Endothelial cell of umbilical vein (primary cell): ENCODE measurements at regions not wholly inside any gene's neighbourhood (a gene's known extent, or its start where the extent isn't known, plus 50 kb on each side); places are given as distances from the start of the nearest gene placed in this dataset.

ENCODE experiments used
- BruUV-seq: library from RNA; stranded (reverse); fragments of 400-500 nt; replicated peaks from 2 replicates; lab custom pipeline; 2021; lab: Mats Ljungman, UMichigan
- CTCF ChIA-PET: fragments of 300-600, 350-600 bp; sonication (Branson Sonifier 250); formaldehyde crosslinking; loops from one replicate; lab custom pipeline; 2021; ENCODE audit warnings: antibody characterized with exemption, inconsistent platforms; lab: Charles Lee
- POLR2A ChIA-PET: fragments of 300-600, 350-600 bp; sonication (Branson Sonifier 250); formaldehyde crosslinking; loops from one replicate; lab custom pipeline; 2021; ENCODE audit warnings: antibody characterized with exemption, inconsistent platforms; lab: Charles Lee
- DNase-seq: peaks from one replicate; pipeline ENCODE4 v3.0.0-alpha.2; 2011; ENCODE audit warnings: low read depth, low spot score
- FAIRE-seq: peaks from 2 replicates; lab custom pipeline; 2011; peaks lifted over from hg19 to GRCh38; lab: Jason Lieb, UNC
- H2AFZ ChIP-seq: 2 replicates; pipeline ENCODE4 v1.6.0; 2012; ENCODE audit warnings: low read depth, low read length, control low read depth, inconsistent platforms
- H3K27ac ChIP-seq: 2 replicates; pipeline ENCODE4 v1.5.1; 2011; ENCODE audit warnings: low read depth, mild to moderate bottlenecking, control low read depth, low read length, moderate library complexity; ENCODE audit not compliant: insufficient read depth
- H3K27me3 ChIP-seq, 2 experiments: 2 replicates each; pipeline versions ENCODE4 v1.6.0 to v1.6.1; 2011; ENCODE audit warnings: low read length in 2 of 2, mixed read lengths in 1 of 2; ENCODE audit not compliant: control insufficient read depth in 2 of 2, insufficient read depth in 2 of 2
- H3K36me3 ChIP-seq, 2 experiments: 2 replicates in 1 of 2; 3 replicates in 1 of 2; pipeline ENCODE4 v1.5.1; 2011; ENCODE audit warnings: low read length in 2 of 2, mild to moderate bottlenecking in 1 of 2, moderate library complexity in 1 of 2; ENCODE audit not compliant: control insufficient read depth in 2 of 2, insufficient read depth in 2 of 2; ENCODE audit errors: extremely low read depth in 1 of 2
- H3K4me1 ChIP-seq: 3 replicates; pipeline ENCODE4 v1.5.1; 2011; ENCODE audit warnings: mild to moderate bottlenecking, low read length; ENCODE audit not compliant: control insufficient read depth, insufficient read depth; ENCODE audit errors: extremely low read depth
- H3K4me2 ChIP-seq: 2 replicates; pipeline ENCODE4 v1.6.1; 2011; ENCODE audit warnings: low read length, control low read depth, mixed read lengths; ENCODE audit not compliant: insufficient read depth
- H3K4me3 ChIP-seq, 3 experiments: fragments of 200-600 bp in 1 of 3; sonication (generic), shearing (Covaris generic) in 1 of 3; replicated peaks in 1 of 3; 2 replicates each; pipeline ENCODE4 v1.5.1; 2011 to 2016; ENCODE audit warnings: control low read depth in 3 of 3, low read length in 3 of 3, mild to moderate bottlenecking in 2 of 3, inconsistent platforms in 1 of 3, low read depth in 1 of 3, moderate library complexity in 1 of 3; ENCODE audit not compliant: insufficient read depth in 1 of 3
- H3K79me2 ChIP-seq: 2 replicates; pipeline ENCODE4 v1.6.0; 2012; ENCODE audit warnings: low read length, inconsistent platforms; ENCODE audit not compliant: control insufficient read depth, insufficient read depth
- H3K9ac ChIP-seq: replicated peaks from 2 replicates; pipeline ENCODE3; 2011; ENCODE audit warnings: low read length, control low read depth; ENCODE audit not compliant: insufficient read depth; ENCODE audit errors: extremely low read depth
- H3K9me1 ChIP-seq: replicated peaks from 3 replicates; pipeline ENCODE4 v1.6.0; 2011; ENCODE audit warnings: mild to moderate bottlenecking, low read length; ENCODE audit not compliant: control insufficient read depth, insufficient read depth; ENCODE audit errors: extremely low read depth
- H3K9me3 ChIP-seq: replicated peaks from 2 replicates; pipeline ENCODE4 v1.5.1; 2012; ENCODE audit warnings: low read length, inconsistent platforms; ENCODE audit not compliant: control insufficient read depth, insufficient read depth
- H4K20me1 ChIP-seq: replicated peaks from 2 replicates; pipeline ENCODE3; 2011; ENCODE audit warnings: mild to moderate bottlenecking, low read length; ENCODE audit not compliant: control insufficient read depth, insufficient read depth; ENCODE audit errors: extremely low read depth
- CTCF ChIP-seq, 2 donors: IDR thresholded peaks; 1 replicate in 1 of 2; 2 replicates in 1 of 2; pipeline ENCODE4 v1.5.1; 2011; ENCODE audit warnings: low read length in 2 of 2, mild to moderate bottlenecking in 2 of 2, moderate library complexity in 2 of 2, control low read depth in 1 of 2, inconsistent platforms in 1 of 2, low read depth in 1 of 2; ENCODE audit not compliant: insufficient read depth in 1 of 2; ENCODE audit errors: extremely low read depth in 1 of 2
- EZH2 ChIP-seq: IDR thresholded peaks from 2 replicates; pipeline ENCODE4 v1.6.1; 2012; ENCODE audit warnings: borderline replicate concordance, low read depth, mild to moderate bottlenecking, moderate library complexity, low read length, inconsistent platforms; ENCODE audit not compliant: severe bottlenecking
- FOS ChIP-seq: IDR thresholded peaks from 2 replicates; pipeline ENCODE4 v1.6.1; 2011; ENCODE audit warnings: mild to moderate bottlenecking, low read length, moderate library complexity, borderline replicate concordance; ENCODE audit not compliant: insufficient read depth
- GATA2 ChIP-seq: IDR thresholded peaks from 2 replicates; pipeline ENCODE4 v1.7.0; 2011; ENCODE audit warnings: low read depth, mild to moderate bottlenecking, moderate library complexity, mixed read lengths, low read length; ENCODE audit not compliant: insufficient read length, insufficient read depth
- JUN ChIP-seq: IDR thresholded peaks from 2 replicates; pipeline ENCODE4 v1.6.1; 2011; ENCODE audit warnings: borderline replicate concordance, low read depth; ENCODE audit not compliant: insufficient read length, insufficient read depth
- MAX ChIP-seq: IDR thresholded peaks from 2 replicates; pipeline ENCODE4 v1.6.1; 2011; ENCODE audit not compliant: insufficient read depth, insufficient read length
- MYC ChIP-seq: IDR thresholded peaks from one replicate; pipeline ENCODE4 v1.6.1; 2011; ENCODE audit warnings: mild to moderate bottlenecking, low read depth, low read length
- POLR2A ChIP-seq: IDR thresholded peaks from 2 replicates; pipeline ENCODE4 v1.6.1; 2012; ENCODE audit warnings: low read depth, mild to moderate bottlenecking, control low read depth, low read length
- POLR2AphosphoS5 ChIP-seq: IDR thresholded peaks from 2 replicates; pipeline ENCODE4 v1.6.1; 2012; ENCODE audit warnings: low read depth, mild to moderate bottlenecking, control low read depth, low read length, moderate library complexity; ENCODE audit not compliant: insufficient read depth
- dilution Hi-C: fragments of 300-500 bp; cut with MboI; formaldehyde crosslinking; loops from one replicate; pipeline ENCODE4 v1.15.0; 2019; ENCODE audit warnings: low sequenced_read_pairs; ENCODE audit not compliant: extremely low pct_ligation_motif_present
- intact Hi-C: fragments of 100-400 bp; cut with micrococcal nuclease; formaldehyde crosslinking; loops from one replicate; pipeline ENCODE4 v1.10.0; 2022

- H3K79me2 ChIP-seq: no peaks in the 10 kb centered on the region
- intact Hi-C loops: no loop called here
- H3K36me3 ChIP-seq: no peaks in the 10 kb centered on the region
- ChIA-PET POLR2A (no interaction called here), CTCF (no interaction called here)
- H3K4me3 ChIP-seq: no peak overlapping the region
- H3K4me1 ChIP-seq: peaks cover 6% of the 10 kb centered on the region
- dilution Hi-C loops: no loop called here
- no peak overlapping the region for H2AFZ ChIP-seq
- no peak for DNase-seq
- no peaks in the 10 kb centered on the region for H3K27me3 ChIP-seq
- no peak for FAIRE-seq
- no peak for TF ChIP-seq MYC
- no peak for TF ChIP-seq FOS
- no peak for TF ChIP-seq MAX
- no peak for TF ChIP-seq JUN
- TF ChIP-seq POLR2AphosphoS5: no peak
- no peak for TF ChIP-seq POLR2A
- TF ChIP-seq EZH2: no peak
- no peak for TF ChIP-seq CTCF (IDR thresholded peaks at IDR 0.05; ENCODE audit: extremely low read depth in 1 of 2, insufficient read depth in 1 of 2, low read depth in 1 of 2, low read length in 2 of 2)
- no peak for TF ChIP-seq GATA2
- H3K27ac ChIP-seq: no peak overlapping the region
- H3K4me2 ChIP-seq: no peak overlapping the region
- H3K9me3 ChIP-seq: no peaks in the 10 kb centered on the region
- no peaks in the 10 kb centered on the region for H3K9me1 ChIP-seq
- no peak overlapping the region for H3K9ac ChIP-seq
- no TSS peak for BruUV-seq
- no peaks in the 10 kb centered on the region for H4K20me1 ChIP-seq
These were observed 362.4 kb upstream of the PKN2 start for GRCh38 chr1:88321706-88322105.
